ENCODE measurements at regions not wholly inside any gene's neighbourhood (a gene's known extent, or its start where the extent isn't known, plus 50 kb on each side); places are given as distances from the start of the nearest gene placed in this dataset.

DNA sequence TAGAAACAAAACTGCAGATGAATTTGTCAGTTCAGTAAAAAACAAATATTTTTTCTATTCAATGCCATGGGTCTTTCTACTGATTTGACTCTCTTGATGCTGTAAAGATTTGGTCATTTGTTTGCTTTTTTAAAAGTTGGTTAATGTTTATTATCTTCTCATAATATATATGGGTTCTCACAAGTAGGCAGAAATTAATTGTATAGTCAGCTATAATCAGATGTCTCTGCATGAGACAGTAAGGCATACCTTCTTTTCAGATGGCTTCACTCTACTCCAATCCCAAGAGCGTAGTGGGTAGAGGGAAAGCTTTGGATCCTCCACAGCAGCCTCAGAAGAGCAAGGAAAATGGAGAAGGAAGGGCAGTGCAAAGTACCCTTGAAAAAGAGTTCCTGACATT, 1202.9 kb upstream of the CELF4 start:
- Histone ChIP-seq H2BK120ac (ENCODE audit: low read depth, low read length) (no peak overlapping the region), H3K18ac (ENCODE audit: low read length) (no peak overlapping the region), H2AFZ (ENCODE audit: low read length) (no peak overlapping the region), H3K4me1 (ENCODE audit: control insufficient read depth in 2 of 2, insufficient read depth in 1 of 2, low read depth in 1 of 2, low read length in 2 of 2) (no peaks in the 10 kb centered on the region), H3K9ac (ENCODE audit: low read depth, low read length, poor library complexity) (no peak overlapping the region), H3K27ac (replicated peaks; ENCODE audit: low read length) (no peak overlapping the region), H4K8ac (ENCODE audit: low read depth, low read length) (no peak overlapping the region), H4K91ac (ENCODE audit: low read depth, low read length, poor library complexity) (no peak overlapping the region), H3K27me3 (ENCODE audit: control insufficient read depth in 3 of 3, insufficient read depth in 3 of 3, low read depth in 1 of 3, low read length in 3 of 3) (no peaks in the 10 kb centered on the region), H2BK12ac (ENCODE audit: low read length) (no peak overlapping the region), H3K4ac (ENCODE audit: low read length) (no peak overlapping the region), H2BK15ac (ENCODE audit: low read length) (no peak overlapping the region), H3K4me2 (ENCODE audit: insufficient read depth, low read length, poor library complexity, severe bottlenecking) (no peak overlapping the region), H3K36me3 (replicated peaks in 1 of 2; ENCODE audit: control insufficient read depth in 2 of 2, insufficient read depth in 2 of 2, low read length in 2 of 2) (no peaks in the 10 kb centered on the region), H3K23ac (ENCODE audit: low read depth, low read length, poor library complexity) (no peak overlapping the region), H2AK5ac (ENCODE audit: low read depth, low read length) (no peak overlapping the region), H2BK5ac (ENCODE audit: low read length) (no peak overlapping the region), H3K4me3 (ENCODE audit: low read length in 2 of 2) (no peak overlapping the region), H3K9me3 (replicated peaks in 1 of 2; ENCODE audit: control insufficient read depth in 2 of 2, insufficient read depth in 1 of 2, low read depth in 1 of 2, low read length in 2 of 2) (peaks cover 0 to 1% of the 10 kb centered on the region in 2 donors), H3K14ac (ENCODE audit: low read length) (no peak overlapping the region), H3K79me1 (ENCODE audit: low read depth, low read length) (no peaks in the 10 kb centered on the region)
- DNase-seq (ENCODE audit: low spot score): no peak
- no CpG with 5 or more reads among the region's 1 CpG for WGBS, 2 donors (ENCODE audit: extremely low coverage in 2 of 2, insufficient read length in 2 of 2, insufficient replicate concordance in 1 of 2)

DNA sequence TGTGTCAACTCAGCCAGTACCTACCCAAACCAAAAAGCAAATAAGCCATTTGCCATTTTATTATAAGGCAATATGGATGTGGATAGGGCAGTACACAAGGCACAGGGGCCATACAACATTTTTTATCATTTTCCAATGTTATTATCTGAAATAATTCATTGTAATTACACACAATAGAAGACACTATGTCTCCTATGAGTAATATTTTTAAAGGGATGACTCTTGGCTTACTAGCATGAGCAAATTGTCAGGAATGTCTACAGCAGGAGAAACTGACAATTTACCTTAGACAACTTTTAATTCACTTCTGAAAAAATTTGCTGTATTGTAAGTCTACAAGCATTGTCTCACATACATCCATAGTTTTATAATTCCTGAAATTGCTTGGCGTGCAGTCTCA, 1193.9 kb upstream of the CELF4 start:
- Histone ChIP-seq H3K79me1 (ENCODE audit: low read depth, low read length) (no peaks in the 10 kb centered on the region), H3K18ac (ENCODE audit: low read length) (no peak overlapping the region), H4K91ac (ENCODE audit: low read depth, low read length, poor library complexity) (no peak overlapping the region), H3K4me3 (ENCODE audit: low read length in 2 of 2) (no peak overlapping the region), H3K4me2 (ENCODE audit: insufficient read depth, low read length, poor library complexity, severe bottlenecking) (no peak overlapping the region), H3K27me3 (ENCODE audit: control insufficient read depth in 3 of 3, insufficient read depth in 3 of 3, low read depth in 1 of 3, low read length in 3 of 3) (peaks cover 0 to 2% (median 0%) of the 10 kb centered on the region in 3 experiments), H3K14ac (ENCODE audit: low read length) (no peak overlapping the region), H3K36me3 (replicated peaks in 1 of 2; ENCODE audit: control insufficient read depth in 2 of 2, insufficient read depth in 2 of 2, low read length in 2 of 2) (no peaks in the 10 kb centered on the region), H3K4me1 (ENCODE audit: control insufficient read depth in 2 of 2, insufficient read depth in 1 of 2, low read depth in 1 of 2, low read length in 2 of 2) (no peaks in the 10 kb centered on the region), H3K9me3 (replicated peaks in 1 of 2; ENCODE audit: control insufficient read depth in 2 of 2, insufficient read depth in 1 of 2, low read depth in 1 of 2, low read length in 2 of 2) (no peaks in the 10 kb centered on the region), H2BK120ac (ENCODE audit: low read depth, low read length) (no peak overlapping the region), H3K23ac (ENCODE audit: low read depth, low read length, poor library complexity) (no peak overlapping the region), H2AFZ (ENCODE audit: low read length) (no peak overlapping the region), H2BK5ac (ENCODE audit: low read length) (no peak overlapping the region), H2BK12ac (ENCODE audit: low read length) (no peak overlapping the region), H3K9ac (ENCODE audit: low read depth, low read length, poor library complexity) (no peak overlapping the region), H2AK5ac (ENCODE audit: low read depth, low read length) (no peak overlapping the region), H3K4ac (ENCODE audit: low read length) (no peak overlapping the region), H2BK15ac (ENCODE audit: low read length) (no peak overlapping the region), H3K27ac (replicated peaks; ENCODE audit: low read length) (no peak overlapping the region), H4K8ac (ENCODE audit: low read depth, low read length) (no peak overlapping the region)
- no peak for DNase-seq (ENCODE audit: low spot score)
- no CpG with 5 or more reads among the region's 1 CpG for WGBS, 2 donors (ENCODE audit: extremely low coverage in 2 of 2, insufficient read length in 2 of 2, insufficient replicate concordance in 1 of 2)

DNA sequence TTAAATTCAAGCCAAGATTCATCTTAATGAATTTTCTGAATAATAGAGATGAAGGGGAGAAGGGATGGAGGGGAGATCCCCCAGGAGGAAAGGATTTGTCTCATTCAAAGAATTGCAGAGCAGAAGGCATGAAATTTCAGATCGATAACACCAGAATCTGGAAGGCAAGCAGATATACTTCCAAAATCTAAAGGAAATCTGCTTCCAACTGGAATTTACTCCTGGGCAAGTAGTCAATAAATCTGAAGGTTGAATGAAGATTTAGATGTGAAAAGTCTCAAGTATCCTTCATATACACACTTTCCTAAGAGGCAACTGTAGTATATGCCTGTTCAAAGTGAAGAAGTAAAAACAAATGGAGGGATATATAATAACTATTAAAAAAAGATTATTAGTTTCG, 1190.8 kb upstream of the CELF4 start:
- no peak overlapping the region for H3K18ac ChIP-seq (ENCODE audit: low read length)
- no peak overlapping the region for H3K4me2 ChIP-seq (ENCODE audit: insufficient read depth, low read length, poor library complexity, severe bottlenecking)
- H2BK12ac ChIP-seq (ENCODE audit: low read length): no peak overlapping the region

GRCh38 chr18:38752430-38752829, 1186.8 kb upstream of the CELF4 start:
- Histone ChIP-seq H3K23ac (ENCODE audit: low read depth, low read length, poor library complexity) (no peak overlapping the region), H2BK12ac (ENCODE audit: low read length) (no peak overlapping the region), H3K27ac (replicated peaks; ENCODE audit: low read length) (no peak overlapping the region), H2BK5ac (ENCODE audit: low read length) (no peak overlapping the region), H3K9me3 (replicated peaks in 1 of 2; ENCODE audit: control insufficient read depth in 2 of 2, insufficient read depth in 1 of 2, low read depth in 1 of 2, low read length in 2 of 2) (no peaks in the 10 kb centered on the region), H3K36me3 (replicated peaks in 1 of 2; ENCODE audit: control insufficient read depth in 2 of 2, insufficient read depth in 2 of 2, low read length in 2 of 2) (no peaks in the 10 kb centered on the region), H3K79me1 (ENCODE audit: low read depth, low read length) (no peaks in the 10 kb centered on the region), H3K4me2 (ENCODE audit: insufficient read depth, low read length, poor library complexity, severe bottlenecking) (no peak overlapping the region), H3K4ac (ENCODE audit: low read length) (no peak overlapping the region), H4K91ac (ENCODE audit: low read depth, low read length, poor library complexity) (no peak overlapping the region), H3K4me1 (ENCODE audit: control insufficient read depth in 2 of 2, insufficient read depth in 1 of 2, low read depth in 1 of 2, low read length in 2 of 2) (peaks cover 4 to 5% of the 10 kb centered on the region in 2 donors), H3K4me3 (ENCODE audit: low read length in 2 of 2) (no peak overlapping the region), H3K9ac (ENCODE audit: low read depth, low read length, poor library complexity) (no peak overlapping the region), H2BK120ac (ENCODE audit: low read depth, low read length) (no peak overlapping the region), H2BK15ac (ENCODE audit: low read length) (no peak overlapping the region), H2AFZ (ENCODE audit: low read length) (no peak overlapping the region), H3K27me3 (ENCODE audit: control insufficient read depth in 3 of 3, insufficient read depth in 3 of 3, low read depth in 1 of 3, low read length in 3 of 3) (peaks cover 0 to 2% (median 0%) of the 10 kb centered on the region in 3 experiments), H2AK5ac (ENCODE audit: low read depth, low read length) (no peak overlapping the region), H3K14ac (ENCODE audit: low read length) (no peak overlapping the region), H3K18ac (ENCODE audit: low read length) (no peak overlapping the region), H4K8ac (ENCODE audit: low read depth, low read length) (no peak overlapping the region)
- no CpG with 5 or more reads among the region's 1 CpG for WGBS, 2 donors (ENCODE audit: extremely low coverage in 2 of 2, insufficient read length in 2 of 2, insufficient replicate concordance in 1 of 2)
- DNase-seq (ENCODE audit: low spot score): no peak

More for the DNA sequence above, 1190.8 kb upstream of the CELF4 start:
- Histone ChIP-seq H3K27ac (replicated peaks; ENCODE audit: low read length) (no peak overlapping the region), H3K4me1 (ENCODE audit: control insufficient read depth in 2 of 2, insufficient read depth in 1 of 2, low read depth in 1 of 2, low read length in 2 of 2) (peaks cover 4 to 5% of the 10 kb centered on the region in 2 donors), H3K14ac (ENCODE audit: low read length) (no peak overlapping the region), H2BK15ac (ENCODE audit: low read length) (no peak overlapping the region), H3K79me1 (ENCODE audit: low read depth, low read length) (no peaks in the 10 kb centered on the region), H4K91ac (ENCODE audit: low read depth, low read length, poor library complexity) (no peak overlapping the region), H3K4me3 (ENCODE audit: low read length in 2 of 2) (no peak overlapping the region), H2BK5ac (ENCODE audit: low read length) (no peak overlapping the region), H3K4ac (ENCODE audit: low read length) (no peak overlapping the region), H2AK5ac (ENCODE audit: low read depth, low read length) (no peak overlapping the region), H3K9ac (ENCODE audit: low read depth, low read length, poor library complexity) (no peak overlapping the region), H3K36me3 (replicated peaks in 1 of 2; ENCODE audit: control insufficient read depth in 2 of 2, insufficient read depth in 2 of 2, low read length in 2 of 2) (no peaks in the 10 kb centered on the region), H3K27me3 (ENCODE audit: control insufficient read depth in 3 of 3, insufficient read depth in 3 of 3, low read depth in 1 of 3, low read length in 3 of 3) (peaks cover 0 to 2% (median 0%) of the 10 kb centered on the region in 3 experiments), H4K8ac (ENCODE audit: low read depth, low read length) (no peak overlapping the region), H2AFZ (ENCODE audit: low read length) (no peak overlapping the region), H2BK120ac (ENCODE audit: low read depth, low read length) (no peak overlapping the region), H3K23ac (ENCODE audit: low read depth, low read length, poor library complexity) (no peak overlapping the region), H3K9me3 (replicated peaks in 1 of 2; ENCODE audit: control insufficient read depth in 2 of 2, insufficient read depth in 1 of 2, low read depth in 1 of 2, low read length in 2 of 2) (no peaks in the 10 kb centered on the region)
- no peak for DNase-seq (ENCODE audit: low spot score)
- no CpG with 5 or more reads among the region's 2 CpGs for WGBS, 2 donors (ENCODE audit: extremely low coverage in 2 of 2, insufficient read length in 2 of 2, insufficient replicate concordance in 1 of 2)

All from neuronal stem cell (in vitro differentiated cells).